Nucleus accumbens (tissue), 56 donors: ENCODE measurements at regions not wholly inside any gene's neighbourhood (a gene's known extent, or its start where the extent isn't known, plus 50 kb on each side); places are given as distances from the start of the nearest gene placed in this dataset.
"Not testable (repeated sequence)": the region's sequence is repeated elsewhere in the genome, so short reads cannot be mapped to it uniquely, and the experiment has no call there.

ENCODE experiments used
- DNase-seq, 56 donors: peaks; one replicate each; lab custom pipeline; 2025; lab: John Stamatoyannopoulos, UW

GRCh38 chr2:35831385-35831784 lies 524.2 kb upstream of the CRIM1 start:
- DNase-seq, result no peak

GRCh38 chr2:35830833-35831232 lies 524.7 kb upstream of the CRIM1 start:
- no peak for DNase-seq

DNA sequence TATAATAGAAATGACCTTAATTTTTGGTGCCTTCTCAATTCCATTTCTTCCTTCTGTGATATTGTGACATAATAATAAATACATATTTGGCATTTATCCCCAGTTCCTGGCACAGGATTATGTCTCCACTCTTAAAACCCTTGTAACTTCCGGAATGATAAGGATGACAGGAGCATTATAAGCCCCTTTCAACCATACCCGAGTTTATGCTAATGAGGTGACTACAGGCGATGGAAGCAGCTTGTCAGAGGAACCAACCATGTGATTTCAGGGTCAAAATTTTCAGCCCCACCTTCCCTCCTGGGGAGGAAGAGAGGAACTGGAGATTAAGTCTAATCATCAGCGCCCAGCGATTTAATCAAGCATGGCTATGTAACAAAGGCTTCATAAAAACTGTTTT lies 528.5 kb upstream of the CRIM1 start:
- DNase-seq, result no peak

- no peak for DNase-seq
Observed at GRCh38 chr2:35822716-35823115, 532.9 kb upstream of the CRIM1 start.

DNA sequence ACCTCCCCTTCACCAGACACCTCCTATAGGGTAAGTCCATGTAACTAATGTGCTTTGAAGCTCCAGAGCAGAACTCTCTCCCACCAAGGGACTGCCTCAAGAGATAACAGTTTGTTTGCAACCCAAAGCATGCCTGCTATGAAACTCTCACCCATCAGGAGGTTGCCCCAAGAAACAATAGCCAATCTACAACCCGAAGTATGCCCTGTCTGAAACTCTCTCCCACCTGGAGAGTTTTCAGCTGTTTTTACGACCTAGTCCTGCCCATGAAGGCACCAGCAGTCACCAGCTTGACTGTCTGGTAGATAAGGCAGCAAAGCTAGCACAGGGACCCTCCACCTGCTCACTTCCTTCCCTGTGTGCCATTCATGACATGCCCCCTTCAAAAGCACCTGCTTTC lies 533.9 kb upstream of the CRIM1 start:
- no peak for DNase-seq

DNA sequence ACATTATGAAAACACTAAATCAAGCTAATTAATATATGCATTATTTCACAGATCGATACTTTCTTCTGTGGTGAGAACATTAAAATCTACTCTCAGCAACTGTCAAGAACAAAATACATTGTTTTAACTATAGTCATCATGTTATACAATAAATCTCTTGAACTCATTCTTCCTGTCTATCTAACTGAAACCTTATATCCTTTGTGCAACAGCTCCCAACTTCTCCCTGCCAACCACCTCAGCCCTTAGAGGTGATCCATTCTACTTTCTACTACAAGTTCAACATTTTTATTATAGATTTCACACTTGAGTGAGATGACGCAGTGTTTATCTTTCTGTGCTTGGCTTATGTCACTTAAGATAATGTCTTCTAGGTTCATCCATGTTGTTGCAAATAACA lies 535.2 kb upstream of the CRIM1 start:
- no peak for DNase-seq

DNA sequence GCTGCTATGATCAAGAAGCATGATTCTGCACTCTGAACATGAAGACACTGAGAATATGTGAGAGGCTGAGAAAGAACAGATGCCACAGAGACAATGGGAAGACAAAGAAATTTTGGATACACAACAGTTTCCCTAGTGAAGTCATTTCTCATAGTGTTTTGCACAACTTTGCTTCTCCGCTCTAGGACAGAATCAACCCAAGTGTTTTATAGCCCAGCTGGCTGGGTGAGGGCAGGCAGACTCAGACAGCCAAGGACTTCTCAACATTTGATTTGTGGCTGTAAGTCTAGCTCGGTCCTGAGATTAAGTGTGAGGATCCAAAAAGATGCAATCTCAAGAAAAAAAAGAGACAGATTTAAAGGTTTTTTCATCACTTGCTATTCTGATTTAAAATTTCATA lies 536.5 kb upstream of the CRIM1 start:
- no peak for DNase-seq

- not testable (repeated sequence) for DNase-seq
Observed at GRCh38 chr2:35818359-35818758, 537.2 kb upstream of the CRIM1 start.

DNA sequence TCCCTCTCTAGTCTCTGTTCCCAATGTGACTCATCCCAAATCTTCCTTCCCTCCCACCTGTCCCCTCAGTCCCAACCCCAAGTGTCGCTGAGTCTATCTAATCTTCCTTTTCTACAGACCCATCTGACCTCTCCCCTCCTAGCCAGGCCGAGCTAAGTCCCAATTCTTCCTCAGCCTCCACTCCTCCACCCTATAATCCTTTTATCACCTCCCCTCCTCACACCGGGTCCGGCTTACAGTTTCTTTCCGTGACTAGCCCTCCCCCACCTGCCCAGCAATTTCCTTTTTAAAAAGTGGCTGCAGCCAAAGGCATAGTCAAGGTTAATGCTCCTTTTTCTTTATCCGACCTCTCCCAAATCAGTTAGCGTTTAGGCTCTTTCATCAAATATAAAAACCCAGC lies 541.0 kb upstream of the CRIM1 start:
- DNase-seq, result not testable (repeated sequence)

DNA sequence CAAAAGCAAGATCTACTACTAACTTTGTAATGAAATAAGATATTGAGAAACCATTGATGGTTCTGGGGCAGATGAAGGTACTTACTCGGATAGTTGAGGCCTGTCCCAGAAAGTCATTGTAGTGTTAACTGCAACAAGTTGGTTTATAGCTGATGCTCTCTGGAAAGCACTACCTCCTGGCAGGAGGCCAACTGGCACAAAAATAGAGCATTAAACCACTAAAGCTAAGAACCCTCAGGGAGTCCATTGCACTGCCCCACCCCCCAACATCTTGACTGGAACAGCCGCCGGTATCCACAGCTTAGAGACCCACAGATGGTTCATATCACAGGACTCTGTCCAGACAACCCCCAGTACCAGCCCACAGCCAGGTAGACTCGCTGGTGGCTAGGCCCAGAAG lies 552.5 kb upstream of the CRIM1 start:
- no peak for DNase-seq

DNA sequence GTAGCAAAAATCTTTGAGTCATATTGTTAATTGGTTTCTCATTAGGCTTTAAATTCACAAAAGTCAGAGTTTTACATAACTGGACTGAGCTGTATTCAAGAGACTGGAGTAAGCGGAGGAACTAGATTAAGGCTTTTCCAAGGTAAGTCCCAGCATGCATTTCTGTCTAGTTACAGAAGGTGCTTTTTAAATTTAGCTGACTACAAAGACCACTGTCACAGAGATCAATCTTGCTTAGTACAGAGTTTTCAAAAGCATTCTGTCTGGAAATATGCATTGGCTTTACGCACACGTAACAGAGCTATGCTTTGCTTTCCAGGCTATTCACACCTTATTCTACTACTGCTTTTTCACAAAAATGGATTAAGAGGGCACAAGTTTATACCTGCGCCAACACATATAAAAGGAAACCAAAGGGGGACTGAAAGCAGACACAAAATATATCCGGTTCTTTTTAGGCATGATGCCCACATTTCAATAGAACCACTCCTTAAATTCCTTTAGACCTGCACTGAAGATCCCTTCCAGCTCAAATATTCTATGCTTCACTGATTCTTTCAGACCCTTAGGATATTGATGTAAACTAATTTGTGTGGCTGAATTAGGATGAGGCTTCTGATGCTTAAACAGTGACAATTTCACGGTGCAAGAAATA lies 560.7 kb upstream of the CRIM1 start:
- no peak for DNase-seq

DNA sequence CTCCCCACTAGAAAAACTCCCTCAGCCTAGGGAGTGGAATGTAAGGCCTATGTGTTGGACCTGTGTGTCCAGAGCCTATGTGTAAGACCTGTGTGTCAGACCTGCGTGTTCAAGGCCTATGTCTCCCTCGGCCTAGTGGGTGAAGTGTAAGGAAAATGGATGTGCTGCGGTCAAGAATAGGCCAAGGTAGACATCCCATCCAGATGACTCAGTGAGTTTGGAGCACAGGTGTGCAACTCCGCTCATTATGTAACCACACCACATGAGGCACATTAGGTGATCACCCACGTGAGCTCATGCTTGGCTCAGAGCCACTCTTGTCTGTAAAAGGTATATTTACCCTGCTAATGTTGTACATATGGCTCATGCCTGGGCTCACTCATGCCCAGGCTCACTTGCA lies 565.3 kb upstream of the CRIM1 start:
- DNase-seq, result no peak

DNA sequence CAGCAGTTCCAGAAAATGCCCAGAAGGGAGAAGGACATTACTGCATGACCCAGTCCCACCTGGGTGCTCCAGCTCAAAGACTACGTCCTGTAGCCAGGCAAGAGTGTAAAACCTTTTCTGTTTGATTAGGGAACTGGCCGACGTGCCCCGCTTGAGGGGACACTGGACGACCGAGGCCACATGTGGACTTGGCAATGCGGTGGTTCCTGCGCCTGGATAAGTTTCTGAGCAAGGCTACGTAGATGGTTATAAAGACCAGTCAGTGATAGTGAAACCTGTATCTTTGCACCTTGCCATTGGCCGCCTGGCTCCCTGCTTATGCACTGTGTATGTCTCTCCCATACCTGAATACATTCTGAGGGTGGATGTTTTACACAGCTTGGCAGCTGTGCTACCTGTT lies 567.0 kb upstream of the CRIM1 start:
- no peak for DNase-seq

DNA sequence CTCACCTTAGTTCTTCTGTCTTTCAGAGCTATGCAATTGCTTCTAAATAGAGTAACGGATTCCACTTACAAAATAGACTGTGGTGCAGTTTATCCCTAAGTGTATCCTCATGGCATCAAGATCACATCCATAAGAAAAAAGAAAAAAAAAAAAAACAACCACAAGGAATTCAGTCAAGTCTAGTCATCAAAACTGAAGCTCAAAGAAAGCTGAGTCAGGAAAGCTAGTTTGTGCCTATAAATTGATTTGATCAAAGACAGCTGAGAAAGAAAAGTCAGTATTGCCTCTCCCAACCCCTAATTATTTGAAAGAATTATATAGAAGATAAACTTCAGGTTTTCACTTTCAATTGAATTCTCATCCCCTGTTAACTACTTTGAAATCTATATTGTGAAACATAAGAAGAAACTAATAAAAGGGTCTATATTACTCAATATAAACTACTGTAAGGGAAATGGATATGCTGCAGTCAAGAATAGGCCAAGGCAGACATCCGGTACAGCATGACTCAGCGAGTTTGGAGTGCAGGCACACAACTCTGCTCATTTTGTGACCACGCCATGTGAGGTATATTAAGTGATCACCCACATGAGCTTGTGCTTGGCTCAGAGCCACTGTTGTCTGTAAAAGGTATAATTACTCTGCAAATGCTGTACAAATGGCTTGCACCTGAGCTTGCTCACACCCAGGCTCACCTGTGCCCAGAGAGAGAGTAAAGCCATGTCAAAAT lies 568.1 kb upstream of the CRIM1 start:
- DNase-seq, result no peak

DNA sequence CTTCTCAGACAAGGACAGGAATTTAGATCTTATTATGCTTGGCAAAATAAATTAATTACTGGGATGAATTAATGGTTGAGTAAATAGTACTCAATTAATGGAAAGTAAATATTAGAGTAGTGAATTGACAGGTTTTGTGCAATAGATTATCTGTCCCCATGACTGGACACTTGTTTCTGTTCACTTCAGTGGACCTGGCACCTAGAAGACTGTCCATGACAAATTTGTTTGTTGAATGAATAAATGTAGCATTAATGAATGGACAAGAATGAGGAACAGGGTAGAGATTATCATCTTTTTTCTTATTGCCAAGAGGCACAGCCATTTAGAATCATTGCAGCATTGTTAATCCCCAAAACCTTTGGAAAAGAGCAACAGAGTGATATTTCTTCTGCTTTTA lies 570.0 kb upstream of the CRIM1 start:
- no peak for DNase-seq

DNA sequence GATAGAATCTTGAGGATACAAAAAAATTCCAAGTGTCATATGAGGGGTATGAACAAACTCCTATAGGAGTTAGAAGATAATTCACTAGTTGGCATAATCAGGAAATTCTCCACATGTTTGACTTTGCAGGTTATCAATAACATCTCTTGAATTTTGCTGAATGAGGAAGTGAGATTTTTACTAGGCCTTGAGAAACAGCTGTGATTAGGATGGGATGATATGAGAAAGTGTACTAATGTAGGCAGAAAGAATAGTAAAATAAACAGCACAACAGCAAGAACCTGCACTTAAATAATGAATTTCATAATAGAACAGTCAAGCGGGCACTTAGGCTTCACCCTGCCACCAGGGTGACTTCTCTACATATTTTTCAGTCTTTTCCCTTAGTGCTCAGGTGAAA lies 570.8 kb upstream of the CRIM1 start:
- no peak for DNase-seq

DNA sequence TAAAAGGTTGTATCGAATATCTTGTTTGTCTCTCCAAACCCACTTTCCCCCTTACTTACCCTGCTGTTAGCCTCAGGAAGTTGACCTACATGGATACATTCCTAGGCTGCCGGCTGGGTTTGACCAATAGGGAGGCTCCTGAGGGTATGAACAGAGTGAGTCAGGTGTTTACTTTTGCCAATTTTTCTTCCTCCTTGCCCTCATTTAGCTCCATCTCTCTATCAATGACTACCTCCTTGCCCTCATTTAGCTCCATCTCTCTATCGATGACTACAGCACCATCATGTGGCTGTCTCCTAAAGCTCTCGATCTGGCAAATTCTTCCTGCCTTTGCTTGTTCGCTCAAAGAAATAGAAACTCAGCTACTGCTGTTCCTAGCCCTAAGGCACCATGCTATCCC lies 571.9 kb upstream of the CRIM1 start:
- no peak for DNase-seq

DNA sequence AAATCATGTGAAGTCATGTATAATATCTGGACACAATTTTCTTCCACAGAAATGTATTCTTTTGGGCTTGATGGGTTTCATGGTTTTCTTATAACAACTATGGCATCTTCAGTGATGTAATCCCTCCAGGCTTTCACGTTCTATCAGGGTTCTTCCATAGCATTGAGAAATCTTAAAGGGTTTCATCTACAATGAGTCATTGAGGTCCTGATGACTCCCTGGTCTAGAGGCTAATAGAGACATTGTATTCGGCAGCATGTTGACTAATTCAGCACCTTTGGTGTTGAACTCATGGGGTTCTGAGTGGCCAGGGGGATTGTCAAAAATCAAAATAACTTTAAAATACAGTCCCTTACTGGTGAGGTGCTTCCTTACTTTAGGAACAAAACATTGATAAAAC lies 614.0 kb upstream of the CRIM1 start:
- DNase-seq, result no peak

DNA sequence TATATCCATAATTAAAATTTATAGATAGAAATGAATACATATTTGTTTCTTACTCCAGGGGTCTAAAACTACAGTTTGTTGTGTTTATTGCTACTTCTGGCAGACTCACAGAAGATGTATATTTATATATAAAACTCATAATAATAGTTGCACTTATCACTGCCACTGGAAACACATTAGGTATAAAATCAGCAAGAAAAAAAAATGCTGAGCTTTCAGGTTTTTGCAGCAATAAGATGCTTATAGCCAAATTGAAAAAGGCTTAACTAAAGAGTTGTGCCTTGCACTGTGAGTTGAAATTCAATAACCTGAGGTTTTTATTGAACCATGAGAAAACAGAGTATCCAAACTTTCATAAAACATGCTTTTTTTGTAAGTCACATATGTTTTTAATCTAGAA lies 623.9 kb upstream of the CRIM1 start:
- no peak for DNase-seq

DNA sequence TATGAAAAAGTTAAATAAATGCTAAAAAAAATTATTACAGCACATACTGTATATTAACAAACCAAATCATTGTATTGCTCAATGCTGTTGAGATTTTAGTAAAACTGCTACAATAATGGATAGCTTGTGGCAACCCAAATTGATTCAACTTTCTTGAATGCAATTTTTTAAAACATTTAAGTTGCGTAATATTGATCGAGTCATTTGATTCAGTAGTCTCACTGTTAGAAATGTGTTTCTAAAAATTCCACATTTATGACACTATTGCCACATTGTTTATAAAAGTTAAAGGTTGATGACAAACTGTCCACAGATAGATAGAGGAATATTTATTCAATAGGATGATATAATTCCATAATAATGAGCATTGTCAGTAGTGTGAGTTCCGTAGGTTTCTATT lies 640.7 kb upstream of the CRIM1 start:
- DNase-seq, result no peak

DNA sequence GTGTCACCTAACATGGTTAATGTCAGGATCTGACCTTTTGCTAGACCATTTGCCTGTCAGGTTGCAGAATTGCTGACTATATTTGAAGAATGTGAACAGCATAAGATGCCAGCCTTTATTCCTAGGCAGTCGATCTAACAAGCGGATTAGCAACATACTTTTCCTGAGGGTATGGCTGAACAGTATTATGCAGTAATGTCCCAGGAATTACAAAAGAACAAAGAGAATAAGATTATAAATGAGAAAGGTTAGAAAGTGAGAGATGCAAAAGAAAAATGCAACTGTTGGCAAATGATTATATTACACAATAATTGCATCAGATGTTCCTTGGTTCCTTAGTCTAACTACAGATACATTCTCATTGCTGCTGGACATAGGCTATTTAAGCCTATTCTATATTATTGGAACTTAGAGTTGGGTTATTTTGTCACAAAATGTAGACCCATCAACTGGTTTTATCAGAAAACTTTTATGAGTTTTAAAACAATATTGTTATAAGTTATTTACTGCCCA lies 647.1 kb upstream of the CRIM1 start:
- no peak for DNase-seq

GRCh38 chr2:35688309-35688708 lies 667.3 kb upstream of the CRIM1 start:
- no peak for DNase-seq
